NB4 (cell line): ENCODE measurements at regions not wholly inside any gene's neighbourhood (a gene's known extent, or its start where the extent isn't known, plus 50 kb on each side); places are given as distances from the start of the nearest gene placed in this dataset.
"Not testable (repeated sequence)": the region's sequence is repeated elsewhere in the genome, so short reads cannot be mapped to it uniquely, and the experiment has no call there.

ENCODE experiments used
- DNase-seq: peaks from one replicate; pipeline ENCODE4 v3.0.0; 2010; ENCODE audit warnings: low read depth
- H3K4me3 ChIP-seq: one replicate; pipeline ENCODE4 v1.5.1; 2011; ENCODE audit warnings: mild to moderate bottlenecking, low read depth, low read length, moderate library complexity
- MYC ChIP-seq: IDR thresholded peaks from 2 replicates; pipeline ENCODE4 v1.6.1; 2011; ENCODE audit warnings: low read depth, low read length
- POLR2A ChIP-seq: IDR thresholded peaks from 2 replicates; pipeline ENCODE4 v1.6.1; 2011; ENCODE audit warnings: mild to moderate bottlenecking; ENCODE audit not compliant: insufficient read length; ENCODE audit errors: extremely low read depth
- TF ChIP-seq, protein P1 (sequence below): IDR thresholded peaks from one replicate; pipeline ENCODE4 v1.5.1; 2012; ENCODE audit warnings: low read depth, low read length
- TF ChIP-seq, protein P2 (sequence below): IDR thresholded peaks from 2 replicates; pipeline ENCODE4 v1.6.1; 2011; ENCODE audit warnings: low read depth, low read length

DNA sequence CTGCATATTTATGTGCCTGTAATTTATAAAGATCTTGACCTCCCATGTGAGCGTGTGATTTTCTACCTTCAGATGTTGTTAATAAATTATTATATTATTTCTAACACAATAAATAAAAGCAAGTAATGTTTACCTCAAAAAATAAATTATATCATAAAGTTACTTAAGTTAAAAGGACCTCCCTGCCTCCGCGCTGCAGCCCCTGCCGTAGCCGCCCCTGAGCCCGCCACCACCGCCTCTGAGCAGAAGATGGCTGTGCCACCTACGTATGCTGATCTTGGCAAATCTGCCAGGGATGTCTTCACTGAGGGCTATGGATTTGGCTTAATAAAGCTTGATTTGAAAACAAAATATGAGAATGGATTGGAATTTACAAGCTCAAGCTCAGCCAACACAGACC lies 119.6 kb upstream of the BRWD3 start:
- TF ChIP-seq, protein P1, sequence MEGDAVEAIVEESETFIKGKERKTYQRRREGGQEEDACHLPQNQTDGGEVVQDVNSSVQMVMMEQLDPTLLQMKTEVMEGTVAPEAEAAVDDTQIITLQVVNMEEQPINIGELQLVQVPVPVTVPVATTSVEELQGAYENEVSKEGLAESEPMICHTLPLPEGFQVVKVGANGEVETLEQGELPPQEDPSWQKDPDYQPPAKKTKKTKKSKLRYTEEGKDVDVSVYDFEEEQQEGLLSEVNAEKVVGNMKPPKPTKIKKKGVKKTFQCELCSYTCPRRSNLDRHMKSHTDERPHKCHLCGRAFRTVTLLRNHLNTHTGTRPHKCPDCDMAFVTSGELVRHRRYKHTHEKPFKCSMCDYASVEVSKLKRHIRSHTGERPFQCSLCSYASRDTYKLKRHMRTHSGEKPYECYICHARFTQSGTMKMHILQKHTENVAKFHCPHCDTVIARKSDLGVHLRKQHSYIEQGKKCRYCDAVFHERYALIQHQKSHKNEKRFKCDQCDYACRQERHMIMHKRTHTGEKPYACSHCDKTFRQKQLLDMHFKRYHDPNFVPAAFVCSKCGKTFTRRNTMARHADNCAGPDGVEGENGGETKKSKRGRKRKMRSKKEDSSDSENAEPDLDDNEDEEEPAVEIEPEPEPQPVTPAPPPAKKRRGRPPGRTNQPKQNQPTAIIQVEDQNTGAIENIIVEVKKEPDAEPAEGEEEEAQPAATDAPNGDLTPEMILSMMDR: no peak
- no peak for TF ChIP-seq POLR2A
- no peak overlapping the region for H3K4me3 ChIP-seq
- DNase-seq: no peak

DNA sequence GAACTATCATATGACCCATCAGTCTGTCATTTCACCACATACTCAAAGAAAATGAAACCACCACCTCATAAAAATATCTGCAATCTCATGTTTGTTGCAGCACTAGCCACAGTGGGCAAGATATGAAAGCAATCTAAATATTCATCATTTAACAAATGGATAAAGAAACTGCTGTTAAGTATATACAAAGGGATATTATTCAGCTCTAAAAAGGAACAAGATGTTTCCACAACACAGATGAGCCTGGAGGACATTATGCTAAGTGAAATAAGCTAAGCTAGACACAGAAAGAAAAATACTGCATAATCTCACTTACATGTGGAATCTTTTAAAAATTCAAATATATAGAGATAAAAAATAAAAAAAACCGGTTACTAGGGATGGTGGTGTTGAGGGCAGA lies 108.2 kb upstream of the BRWD3 start:
- DNase-seq: peak; percentile 0
- no peak overlapping the region for H3K4me3 ChIP-seq
- TF ChIP-seq, protein P1: no peak
- TF ChIP-seq POLR2A (no peak), MYC (no peak)
- TF ChIP-seq, protein P2, sequence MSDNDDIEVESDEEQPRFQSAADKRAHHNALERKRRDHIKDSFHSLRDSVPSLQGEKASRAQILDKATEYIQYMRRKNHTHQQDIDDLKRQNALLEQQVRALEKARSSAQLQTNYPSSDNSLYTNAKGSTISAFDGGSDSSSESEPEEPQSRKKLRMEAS: no peak

DNA sequence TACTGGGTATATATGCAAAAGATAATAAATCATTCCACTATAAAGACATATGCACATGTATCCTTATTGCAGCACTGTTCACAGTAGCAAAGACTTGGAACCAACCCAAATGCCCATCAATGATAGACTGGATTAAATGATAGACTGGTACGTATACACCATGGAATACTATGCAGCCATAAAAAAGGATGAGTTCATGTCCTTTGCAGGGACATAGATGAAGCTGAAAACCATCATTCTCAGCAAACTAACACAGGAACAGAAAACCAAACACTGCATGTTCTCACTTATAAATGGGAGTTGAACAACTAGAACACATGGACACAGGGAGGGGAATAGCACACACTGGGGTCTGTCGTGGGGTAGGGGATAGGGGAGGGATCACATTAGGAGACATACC lies 102.7 kb upstream of the BRWD3 start:
- not testable (repeated sequence) for DNase-seq, H3K4me3 ChIP-seq

DNA sequence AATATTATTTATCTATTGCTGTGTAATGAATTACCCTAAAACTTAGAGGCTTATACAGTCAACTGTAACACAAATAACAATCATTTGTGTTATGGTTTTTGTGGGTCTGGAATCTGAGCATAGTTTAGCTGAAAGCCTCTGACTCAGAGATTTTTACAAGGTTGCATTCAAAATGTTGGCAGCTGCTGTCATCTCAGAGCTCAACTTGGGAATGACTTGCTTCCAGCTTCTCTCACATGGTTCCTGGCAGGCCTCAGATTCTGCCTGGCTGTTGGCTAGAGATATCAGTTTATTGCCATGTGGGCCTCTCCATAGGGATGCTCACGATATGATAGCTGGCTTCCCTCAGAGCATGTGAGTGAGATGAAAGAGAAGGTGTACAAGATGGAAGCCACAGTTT lies 70.2 kb upstream of the BRWD3 start:
- H3K4me3 ChIP-seq: no peak overlapping the region
- DNase-seq: no peak
- TF ChIP-seq, protein P2: no peak
- TF ChIP-seq MYC (no peak), POLR2A (no peak)
- TF ChIP-seq, protein P1: no peak

DNA sequence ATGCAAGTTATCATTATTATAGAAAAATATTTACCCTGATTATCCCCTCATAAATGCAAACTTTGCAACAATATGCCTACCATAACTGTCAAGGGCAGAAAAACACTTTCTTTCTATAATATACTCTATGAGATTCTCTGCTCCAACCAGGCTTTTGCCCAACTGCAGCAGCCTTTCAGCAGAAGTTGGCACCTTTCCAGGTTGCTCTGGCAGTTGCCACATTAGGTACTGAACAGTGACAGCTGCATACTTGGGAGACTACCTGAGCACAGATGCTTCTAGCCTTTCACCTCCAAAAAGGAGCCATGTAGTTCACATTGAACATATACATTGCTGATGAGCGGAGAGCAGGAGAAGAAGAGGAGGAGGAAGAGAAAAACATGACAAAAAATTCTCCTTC lies 69.5 kb upstream of the BRWD3 start:
- peak; percentile 1 for DNase-seq
- no peak for TF ChIP-seq MYC
- TF ChIP-seq, protein P1: no peak
- TF ChIP-seq, protein P2: no peak
- no peak for TF ChIP-seq POLR2A
- no peak overlapping the region for H3K4me3 ChIP-seq

DNA sequence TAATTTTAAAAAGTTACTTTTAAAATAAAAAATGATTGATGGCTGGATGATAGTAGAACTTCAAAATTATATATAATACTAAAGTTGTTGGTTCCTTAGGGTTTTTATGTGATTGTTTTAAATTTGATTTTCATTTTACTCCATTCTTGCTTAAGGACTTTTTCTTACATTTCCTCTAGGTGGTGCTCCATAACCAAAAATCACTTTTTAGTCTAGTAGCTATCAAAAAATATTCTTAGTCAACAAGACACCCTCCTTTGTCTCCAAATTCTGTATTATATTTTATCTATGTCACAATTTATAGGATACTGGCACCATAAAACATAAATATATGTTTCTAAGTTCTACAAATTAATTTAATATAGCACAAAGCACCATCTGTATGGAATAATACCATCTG lies 67.2 kb upstream of the BRWD3 start:
- no peak overlapping the region for H3K4me3 ChIP-seq
- peak; percentile 51 for DNase-seq
- TF ChIP-seq, protein P2: no peak
- TF ChIP-seq, protein P1: peak; percentile 4
